GM19395 (cell line): ENCODE measurements at regions not wholly inside any gene's neighbourhood (a gene's known extent, or its start where the extent isn't known, plus 50 kb on each side); places are given as distances from the start of the nearest gene placed in this dataset.
"Not testable (repeated sequence)": the region's sequence is repeated elsewhere in the genome, so short reads cannot be mapped to it uniquely, and the experiment has no call there.

Experiments
- ATAC-seq: cut with Tn5 transposase; IDR thresholded peaks from one replicate; pipeline ENCODE4 v1.9.1; 2021; ENCODE audit warnings: mild to moderate bottlenecking, moderate library complexity; ENCODE audit not compliant: unreplicated experiment

GRCh38 chrX:2574271-2574670 lies 73.5 kb upstream of the DHRSX start:
- ATAC-seq: no peak

DNA sequence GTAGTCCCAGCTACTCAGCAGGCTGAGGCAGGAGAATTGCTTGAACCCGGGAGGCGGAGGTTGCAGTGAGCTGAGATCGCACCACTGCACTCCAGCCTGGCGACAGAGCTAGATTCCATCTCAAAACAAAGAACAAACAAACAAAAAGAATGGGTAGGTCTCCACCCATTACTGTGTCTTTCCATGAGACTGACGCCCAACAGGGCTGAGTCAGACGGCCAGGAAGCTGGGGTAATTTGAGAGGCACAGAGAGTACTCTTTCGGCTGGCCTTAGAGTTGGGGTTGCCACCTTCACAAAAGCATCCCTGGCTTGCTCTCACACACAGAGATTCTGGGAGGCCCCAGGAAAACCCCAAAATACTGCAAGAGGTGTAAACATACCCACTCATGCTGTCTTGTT lies 72.0 kb upstream of the DHRSX start:
- ATAC-seq: no peak

DNA sequence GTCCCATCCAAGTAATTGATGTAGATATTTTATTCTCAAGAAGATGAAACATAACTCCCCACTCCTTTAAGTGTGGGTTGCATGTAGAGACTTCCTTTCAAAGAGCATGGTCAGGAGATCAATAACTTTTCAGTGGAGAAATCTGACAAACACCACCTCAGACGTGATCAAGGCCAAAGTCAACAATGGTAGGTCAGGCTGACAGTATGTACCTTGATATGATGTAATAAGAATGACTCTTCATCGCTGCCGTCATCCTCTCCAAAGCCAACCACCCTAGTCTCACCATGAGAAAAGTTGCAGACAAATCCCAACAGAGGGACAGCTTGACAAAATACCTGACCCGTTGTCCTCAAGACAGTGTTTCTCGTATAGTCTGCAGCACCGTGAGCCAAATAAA lies 67.3 kb upstream of the DHRSX start:
- no peak for ATAC-seq

DNA sequence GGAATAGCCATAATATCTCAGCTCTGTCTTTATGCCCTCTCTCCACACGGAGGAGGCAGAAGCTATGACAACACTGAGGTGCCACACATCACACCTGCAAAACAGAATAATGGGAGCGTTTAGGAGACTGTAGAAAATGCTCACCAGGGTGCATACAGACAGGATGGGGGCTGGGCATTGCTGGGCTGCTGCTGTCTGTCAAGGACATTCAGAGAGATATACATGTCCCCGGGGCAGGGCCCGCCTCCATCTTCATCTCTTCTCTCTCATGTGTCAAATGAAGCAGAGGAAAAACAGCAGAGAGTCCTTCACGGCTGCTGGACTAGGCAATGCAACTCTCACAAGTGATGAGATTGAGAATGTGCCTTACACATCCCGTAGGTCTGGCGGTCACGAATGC lies 65.3 kb upstream of the DHRSX start:
- ATAC-seq: no peak

- no peak for ATAC-seq
Observed at GRCh38 chrX:2561456-2561855, 60.7 kb upstream of the DHRSX start.

DNA sequence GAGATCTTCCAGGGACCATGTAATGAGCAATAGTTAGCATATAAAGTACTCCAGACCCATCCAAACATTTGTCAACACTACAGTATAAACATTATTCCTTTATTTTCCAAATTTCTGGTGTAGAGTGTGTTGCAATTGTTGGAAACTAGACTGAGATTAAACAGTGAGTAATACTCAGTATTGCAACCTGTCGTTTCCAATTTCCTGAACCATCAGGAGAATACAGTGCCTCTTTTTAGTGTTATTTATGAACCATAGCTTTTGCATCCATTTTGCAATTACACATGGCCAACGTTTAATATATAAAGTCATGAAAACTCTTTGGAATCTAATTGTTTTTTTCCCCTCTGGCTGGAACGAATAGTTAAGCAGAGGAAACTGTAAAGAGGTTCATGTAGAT lies 58.3 kb upstream of the DHRSX start:
- ATAC-seq: no peak

DNA sequence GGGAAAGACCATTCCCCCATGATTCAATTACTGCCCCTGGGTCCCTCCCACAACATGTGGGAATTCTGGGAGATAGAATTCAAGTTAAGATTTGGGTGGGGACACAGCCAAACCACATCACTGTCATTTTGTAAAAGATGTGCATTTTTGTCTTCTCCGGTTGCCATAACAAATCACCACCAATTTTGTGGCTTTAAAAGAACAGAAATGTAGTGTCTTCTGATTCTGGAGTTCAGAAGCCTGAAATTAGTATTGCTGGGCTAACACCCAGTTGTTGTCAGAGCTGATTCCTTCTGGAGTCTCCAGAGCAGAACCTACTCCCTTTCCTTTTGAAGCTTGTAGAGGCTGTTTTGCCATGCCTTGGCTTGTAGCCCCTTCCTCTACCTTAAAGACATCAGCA lies 54.1 kb upstream of the DHRSX start:
- no peak for ATAC-seq

DNA sequence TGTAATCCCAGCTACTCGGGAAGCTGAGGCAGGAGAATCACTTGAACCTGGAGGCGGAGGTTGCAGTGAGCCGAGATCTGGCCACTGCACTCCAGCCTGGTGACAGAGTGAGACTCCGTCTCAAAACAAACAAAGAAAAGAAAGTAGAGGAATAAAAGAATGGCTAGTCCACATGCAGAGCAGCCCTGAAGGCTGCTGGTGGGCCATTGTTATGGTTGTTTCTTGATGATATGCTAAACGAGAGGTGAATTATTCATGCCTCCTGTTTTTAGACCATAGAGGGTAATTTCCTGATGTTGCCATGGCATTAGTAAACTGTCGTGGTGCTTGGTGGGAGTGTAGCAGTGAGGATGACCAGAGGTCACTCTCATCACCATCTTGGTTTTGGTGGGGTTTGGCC lies 53.3 kb upstream of the DHRSX start:
- not testable (repeated sequence) for ATAC-seq

DNA sequence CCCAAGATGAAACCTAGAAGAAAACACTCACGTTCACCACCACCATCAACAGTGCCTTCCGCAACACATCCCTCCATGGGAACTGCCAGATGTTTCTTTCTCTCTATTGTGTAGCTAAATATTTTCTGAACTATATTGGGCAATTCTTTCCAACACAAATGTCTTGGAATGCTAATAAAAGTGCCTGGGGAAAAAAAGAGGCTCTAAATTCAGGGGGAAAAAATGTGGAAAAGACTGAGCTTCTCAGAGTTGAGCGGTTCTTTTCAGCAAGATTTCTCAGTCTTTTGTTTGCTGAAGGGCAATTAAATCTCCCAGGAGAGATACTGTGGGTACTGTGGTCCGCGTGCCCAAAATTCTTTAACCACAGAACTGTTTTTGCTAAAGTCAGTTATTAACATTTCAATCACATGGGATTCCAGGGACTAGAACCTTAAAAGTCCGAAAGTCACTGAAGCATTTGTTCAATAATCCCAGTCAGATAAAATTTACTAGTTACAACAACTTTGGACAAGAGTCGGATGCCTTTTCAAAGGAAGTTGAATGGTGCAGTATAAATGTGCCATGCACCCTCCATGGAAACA lies 51.9 kb upstream of the DHRSX start:
- no peak for ATAC-seq

DNA sequence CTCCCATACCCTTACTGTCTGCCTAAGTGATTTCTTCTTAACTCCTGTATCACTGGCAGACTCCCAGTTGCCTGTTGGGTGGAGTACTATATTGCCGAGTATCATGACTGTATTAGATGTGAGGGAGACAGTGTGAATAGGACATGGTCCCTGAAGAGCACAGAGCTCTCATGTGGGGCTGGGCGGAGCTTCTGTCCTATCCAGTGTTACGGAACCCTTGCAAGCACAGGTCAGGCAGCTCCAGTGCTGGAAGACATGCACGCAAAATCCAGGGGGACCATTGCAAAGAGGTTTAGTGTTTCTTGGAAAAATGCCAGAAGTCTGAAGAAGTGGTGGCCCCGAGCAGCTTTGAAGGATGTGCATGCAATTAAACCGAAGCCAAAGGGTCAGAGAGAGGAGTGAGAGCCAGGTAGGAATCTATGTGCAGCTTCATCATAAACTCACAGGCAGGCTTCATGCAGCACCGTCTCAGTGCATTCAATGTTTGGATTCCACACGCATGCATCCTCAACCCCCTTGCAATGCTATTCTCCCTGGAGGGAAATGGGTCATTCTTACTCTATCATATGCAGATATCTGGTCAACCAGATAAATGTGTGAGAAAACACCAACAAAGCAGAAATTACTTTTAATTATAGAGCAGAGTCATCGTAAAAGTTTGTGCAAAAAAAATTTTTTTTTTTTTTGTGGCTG lies 49.7 kb upstream of the DHRSX start:
- ATAC-seq: no peak
